IMR-90 (cell line): ENCODE measurements at regions not wholly inside any gene's neighbourhood (a gene's known extent, or its start where the extent isn't known, plus 50 kb on each side); places are given as distances from the start of the nearest gene placed in this dataset.

Experiments used
- ATAC-seq: fragments of 200-7000 bp; cut with Tn5 transposase; 2 replicates; pipeline ENCODE4 v1.9.1; 2020; ENCODE audit warnings: low read depth, mild to moderate bottlenecking, moderate library complexity
- BruUV-seq: library from RNA; stranded (reverse); fragments of 400-500 nt; replicated peaks from 2 replicates; lab custom pipeline; 2021; lab: Mats Ljungman, UMichigan
- CTCF ChIA-PET: fragments of 300-600 bp; formaldehyde crosslinking; extraction: SDS; loops from one replicate; lab custom pipeline; 2021; ENCODE audit warnings: antibody characterized with exemption; lab: Yijun Ruan, JAX
- POLR2A ChIA-PET: fragments of 300-600 bp; sonication (Branson Sonifier 250); formaldehyde crosslinking; loops from one replicate; lab custom pipeline; 2022; ENCODE audit warnings: antibody characterized with exemption; ENCODE audit not compliant: unreplicated experiment; lab: Charles Lee
- DNase-seq: peaks from one replicate; pipeline ENCODE4 v3.0.0; 2013
- H2AFZ ChIP-seq: replicated peaks from 2 replicates; pipeline ENCODE3; 2013; ENCODE audit warnings: low read length, mild to moderate bottlenecking; ENCODE audit not compliant: poor library complexity
- H2AK5ac ChIP-seq: 2 replicates; pipeline ENCODE4 v1.6.1; 2013; ENCODE audit warnings: low read depth, low read length, inconsistent platforms
- H2AK9ac ChIP-seq: replicated peaks from 2 replicates; pipeline ENCODE3; 2013; ENCODE audit warnings: mild to moderate bottlenecking, low read depth, low read length, moderate library complexity; ENCODE audit not compliant: poor library complexity
- H2BK120ac ChIP-seq: 2 replicates; pipeline ENCODE4 v1.6.1; 2013; ENCODE audit warnings: low read depth, low read length, inconsistent platforms
- H2BK15ac ChIP-seq: 3 replicates; pipeline ENCODE4 v1.6.1; 2013; ENCODE audit warnings: low read depth, low read length, inconsistent platforms
- H2BK20ac ChIP-seq: 2 replicates; pipeline ENCODE4 v1.6.1; 2013; ENCODE audit warnings: low read depth, mild to moderate bottlenecking, inconsistent platforms, low read length, moderate library complexity
- H2BK5ac ChIP-seq: 2 replicates; pipeline ENCODE4 v1.6.1; 2013; ENCODE audit warnings: mild to moderate bottlenecking, low read depth, low read length, inconsistent platforms; ENCODE audit not compliant: poor library complexity, severe bottlenecking
- H3K14ac ChIP-seq: replicated peaks from 2 replicates; pipeline ENCODE4 v1.6.1; 2013; ENCODE audit warnings: low read depth, low read length, inconsistent platforms
- H3K18ac ChIP-seq: 2 replicates; pipeline ENCODE4 v1.6.1; 2013; ENCODE audit warnings: low read depth, low read length, control low read depth
- H3K23ac ChIP-seq: 2 replicates; pipeline ENCODE4 v1.6.1; 2013; ENCODE audit warnings: low read depth, low read length, inconsistent platforms
- H3K27ac ChIP-seq: 2 replicates; pipeline ENCODE4 v1.5.1; 2013; ENCODE audit warnings: mild to moderate bottlenecking, control low read depth, low read length; ENCODE audit not compliant: insufficient read depth
- H3K27me3 ChIP-seq: 2 replicates; pipeline ENCODE4 v1.6.1; 2013; ENCODE audit warnings: low read length; ENCODE audit not compliant: control insufficient read depth, insufficient read depth
- H3K36me3 ChIP-seq: 2 replicates; pipeline ENCODE4 v1.6.1; 2013; ENCODE audit warnings: low read length, mixed read lengths; ENCODE audit not compliant: control insufficient read depth, insufficient read depth
- H3K4ac ChIP-seq: 2 replicates; pipeline ENCODE4 v1.6.1; 2013; ENCODE audit warnings: low read depth, low read length, inconsistent platforms
- H3K4me1 ChIP-seq: 2 replicates; pipeline ENCODE4 v1.6.1; 2013; ENCODE audit warnings: low read length, mixed read lengths; ENCODE audit not compliant: control insufficient read depth, insufficient read depth
- H3K4me2 ChIP-seq: 2 replicates; pipeline ENCODE4 v1.6.1; 2013; ENCODE audit warnings: low read depth, mild to moderate bottlenecking, control low read depth, low read length, moderate library complexity
- H3K4me3 ChIP-seq: 2 replicates; pipeline ENCODE4 v1.5.1; 2013; ENCODE audit warnings: low read depth, mild to moderate bottlenecking, control low read depth, low read length, moderate library complexity; ENCODE audit not compliant: insufficient read depth
- H3K56ac ChIP-seq: 2 replicates; pipeline ENCODE4 v1.6.1; 2013; ENCODE audit warnings: low read length, inconsistent platforms; ENCODE audit not compliant: insufficient read depth; ENCODE audit errors: extremely low read depth
- H3K79me1 ChIP-seq, 2 experiments: 2 replicates each; pipeline ENCODE4 v1.6.1; 2013; ENCODE audit warnings: low read length in 2 of 2, inconsistent platforms in 1 of 2, low read depth in 1 of 2
- H3K9ac ChIP-seq: 2 replicates; pipeline ENCODE4 v1.6.1; 2013; ENCODE audit warnings: low read depth, low read length, control low read depth
- H3K9me1 ChIP-seq: 2 replicates; pipeline ENCODE4 v1.6.1; 2013; ENCODE audit warnings: low read length, inconsistent platforms; ENCODE audit not compliant: insufficient read depth
- H3K9me3 ChIP-seq: 2 replicates; pipeline ENCODE4 v1.6.1; 2013; ENCODE audit warnings: low read length; ENCODE audit not compliant: control insufficient read depth, insufficient read depth
- H4K20me1 ChIP-seq: 2 replicates; pipeline ENCODE4 v1.6.1; 2013; ENCODE audit warnings: low read length, inconsistent platforms; ENCODE audit not compliant: insufficient read depth
- H4K5ac ChIP-seq: 2 replicates; pipeline ENCODE4 v1.6.1; 2013; ENCODE audit warnings: mild to moderate bottlenecking, low read depth, low read length, control low read depth
- H4K8ac ChIP-seq, 2 experiments: 2 replicates each; pipeline ENCODE4 v1.6.1; 2013; ENCODE audit warnings: low read depth in 2 of 2, low read length in 2 of 2, control low read depth in 1 of 2, inconsistent platforms in 1 of 2
- H4K91ac ChIP-seq: 2 replicates; pipeline ENCODE4 v1.6.1; 2013; ENCODE audit warnings: low read depth, low read length, inconsistent platforms; ENCODE audit not compliant: insufficient read depth
- CTCF ChIP-seq: conservative IDR thresholded peaks from 2 replicates; pipeline ENCODE4 v1.5.1; 2012; ENCODE audit warnings: mild to moderate bottlenecking, low read depth, low read length, improper control_type of control experiment
- WGBS, 2 experiments: methylation state at CpG; one replicate each; pipeline versions ENCODE4 v1.1.5 to v1.1.7; 2013; ENCODE audit warnings: missing lambda C conversion rate in 2 of 2; ENCODE audit not compliant: insufficient read length in 1 of 2; ENCODE audit errors: extremely low coverage in 2 of 2; 5-methylcytosine and 5-hydroxymethylcytosine counted together
- dilution Hi-C: fragments of 300-500 bp; cut with HindIII; formaldehyde crosslinking; loops from one replicate; pipeline ENCODE4 v1.14.3; 2018; ENCODE audit warnings: low sequenced_read_pairs; ENCODE audit not compliant: unreplicated experiment
- in situ Hi-C: fragments of 300-500 bp; cut with MboI; formaldehyde crosslinking; loops from 3 replicates; pipeline ENCODE4 v1.14.3; 2019; ENCODE audit warnings: low sequenced_read_pairs, inconsistent platforms, mixed read lengths
- intact Hi-C: fragments of 100-400 bp; cut with micrococcal nuclease; formaldehyde crosslinking; loops from 2 replicates; pipeline ENCODE4 v1.10.0; 2022

- TF ChIP-seq CTCF, result no peak
- no peaks in the 10 kb centered on the region for H3K79me1 ChIP-seq
- no peak overlapping the region for H2AK5ac ChIP-seq
- H4K91ac ChIP-seq, result no peak overlapping the region
- no peak for ATAC-seq
- H3K36me3 ChIP-seq, result no peaks in the 10 kb centered on the region
- H3K4me2 ChIP-seq, result no peak overlapping the region
- no peak overlapping the region for H3K18ac ChIP-seq
- no peak overlapping the region for H2BK120ac ChIP-seq
- no peak for DNase-seq
- H2BK20ac ChIP-seq, result no peak overlapping the region
- no peak overlapping the region for H3K4me3 ChIP-seq
- H3K56ac ChIP-seq, result no peak overlapping the region
- no peaks in the 10 kb centered on the region for H3K4me1 ChIP-seq
- no peak overlapping the region for H3K4ac ChIP-seq
- no peak overlapping the region for H3K14ac ChIP-seq
- H3K27me3 ChIP-seq, result no peaks in the 10 kb centered on the region
- dilution Hi-C loops, result no loop called here
- no peak overlapping the region for H3K23ac ChIP-seq
- no TSS peak for BruUV-seq
- no peak overlapping the region for H2BK5ac ChIP-seq
- H2BK15ac ChIP-seq, result no peak overlapping the region
- H3K9me1 ChIP-seq, result no peaks in the 10 kb centered on the region
- H3K9me3 ChIP-seq, result no peaks in the 10 kb centered on the region
- H2AFZ ChIP-seq, result no peak overlapping the region
- no peak overlapping the region for H3K9ac ChIP-seq
- H4K20me1 ChIP-seq, result no peaks in the 10 kb centered on the region
- no peak overlapping the region for H2AK9ac ChIP-seq
- no CpG with 5 or more reads among the region's 10 CpGs for WGBS, 2 experiments
- no peak overlapping the region for H4K5ac ChIP-seq
- H4K8ac ChIP-seq, result no peak overlapping the region
- ChIA-PET POLR2A (no interaction called here), CTCF (no interaction called here)
- in situ Hi-C loops, result no loop called here
- no peak overlapping the region for H3K27ac ChIP-seq
- intact Hi-C loops, result no loop called here
These were observed 288.4 kb downstream of the OMA1 start for GRCh38 chr1:58258082-58258481.
